Ascending aorta (tissue), 2 donors: ENCODE measurements at regions not wholly inside any gene's neighbourhood (a gene's known extent, or its start where the extent isn't known, plus 50 kb on each side); places are given as distances from the start of the nearest gene placed in this dataset.

Source experiments
- DNase-seq, 2 donors: peaks; one replicate each; pipeline ENCODE4 v3.0.0-alpha.2; 2019; ENCODE audit warnings: low spot score in 2 of 2
- H3K27ac ChIP-seq, 2 donors: fragments of 200-600 bp; sonication (generic); one replicate each; pipeline ENCODE4 v1.5.1; 2016 to 2017; ENCODE audit warnings: mild to moderate bottlenecking in 1 of 2
- H3K27me3 ChIP-seq: fragments of 200-600 bp; sonication (generic); one replicate; pipeline ENCODE4 v1.5.1; 2017
- H3K36me3 ChIP-seq, 2 donors: fragments of 200-600 bp; sonication (generic); one replicate each; pipeline ENCODE4 v1.5.1; 2016
- H3K4me1 ChIP-seq, 2 donors: fragments of 200-600 bp; sonication (generic); one replicate each; pipeline ENCODE4 v1.5.1; 2016 to 2017; ENCODE audit warnings: mild to moderate bottlenecking in 1 of 2
- H3K4me3 ChIP-seq, 2 donors: fragments of 200-600 bp; sonication (generic); one replicate each; pipeline ENCODE4 v1.5.1; 2016 to 2017; ENCODE audit warnings: mild to moderate bottlenecking in 1 of 2
- H3K9me3 ChIP-seq, 2 donors: fragments of 200-600 bp; sonication (generic); one replicate each; pipeline ENCODE4 v1.5.1; 2016
- CTCF ChIP-seq, 3 experiments: fragments of 200-600 bp in 2 of 3; fragments of 450-650 bp in 1 of 3; sonication (generic) in 2 of 3; IDR thresholded peaks; one replicate each; pipeline ENCODE4 v1.5.1; 2016 to 2019; ENCODE audit warnings: antibody characterized with exemption in 3 of 3, mild to moderate bottlenecking in 1 of 3, moderate library complexity in 1 of 3
- intact Hi-C: fragments of 100-400 bp; cut with DNase I; formaldehyde crosslinking; loops from one replicate; pipeline ENCODE4 v1.15.1; 2023

GRCh38 chr1:193417403-193417802 is 231.0 kb upstream of the B3GALT2 start:
- intact Hi-C loops, result no loop called here
- no peak for TF ChIP-seq CTCF (IDR thresholded peaks at IDR 0.05)
- no peaks in the 10 kb centered on the region for H3K36me3 ChIP-seq
- H3K27me3 ChIP-seq, result no peaks in the 10 kb centered on the region
- H3K27ac ChIP-seq, result no peak overlapping the region
- no peak for DNase-seq
- H3K4me1 ChIP-seq, result no peaks in the 10 kb centered on the region
- H3K9me3 ChIP-seq, result no peaks in the 10 kb centered on the region
- no peak overlapping the region for H3K4me3 ChIP-seq

- no peaks in the 10 kb centered on the region for H3K4me1 ChIP-seq
- TF ChIP-seq CTCF (IDR thresholded peaks at IDR 0.05), result no peak
- no peaks in the 10 kb centered on the region for H3K27me3 ChIP-seq
- H3K9me3 ChIP-seq, result no peaks in the 10 kb centered on the region
- no peak for DNase-seq
- H3K4me3 ChIP-seq, result no peak overlapping the region
- intact Hi-C loops, result no loop called here
- no peak overlapping the region for H3K27ac ChIP-seq
- no peaks in the 10 kb centered on the region for H3K36me3 ChIP-seq
These were observed 230.0 kb upstream of the B3GALT2 start for GRCh38 chr1:193416226-193417024.

- TF ChIP-seq CTCF (IDR thresholded peaks at IDR 0.05), result no peak
- Histone ChIP-seq H3K9me3 (no peaks in the 10 kb centered on the region), H3K4me3 (no peak overlapping the region), H3K36me3 (no peaks in the 10 kb centered on the region), H3K27me3 (no peaks in the 10 kb centered on the region), H3K4me1 (no peaks in the 10 kb centered on the region), H3K27ac (no peak overlapping the region)
- DNase-seq, result no peak
- intact Hi-C loops, result no loop called here
These were observed 228.8 kb upstream of the B3GALT2 start for GRCh38 chr1:193415256-193415655.

- no peak overlapping the region for H3K27ac ChIP-seq
- no peaks in the 10 kb centered on the region for H3K36me3 ChIP-seq
- intact Hi-C loops, result no loop called here
- no peaks in the 10 kb centered on the region for H3K9me3 ChIP-seq
- H3K4me3 ChIP-seq, result no peak overlapping the region
- TF ChIP-seq CTCF (IDR thresholded peaks at IDR 0.05), result no peak
- no peak for DNase-seq
- peaks cover 0 to 7% of the 10 kb centered on the region in 2 donors for H3K4me1 ChIP-seq
- no peaks in the 10 kb centered on the region for H3K27me3 ChIP-seq
These were observed 227.0 kb upstream of the B3GALT2 start for GRCh38 chr1:193413376-193413775.

- intact Hi-C loops, result no loop called here
- Histone ChIP-seq H3K9me3 (no peaks in the 10 kb centered on the region), H3K36me3 (no peaks in the 10 kb centered on the region), H3K4me1 (peaks cover 0 to 7% of the 10 kb centered on the region in 2 donors), H3K27ac (no peak overlapping the region), H3K4me3 (no peak overlapping the region), H3K27me3 (no peaks in the 10 kb centered on the region)
- TF ChIP-seq CTCF (IDR thresholded peaks at IDR 0.05), result no peak
- no peak for DNase-seq
These were observed 226.3 kb upstream of the B3GALT2 start for GRCh38 chr1:193412748-193413147.
